ENCODE measurements at regions not wholly inside any gene's neighbourhood (a gene's known extent, or its start where the extent isn't known, plus 50 kb on each side); places are given as distances from the start of the nearest gene placed in this dataset.

- TF ChIP-seq CTCF (IDR thresholded peaks at IDR 0.05): no peak
- no peak for TF ChIP-seq SIN3A (IDR thresholded peaks at IDR 0.05; ENCODE audit: borderline replicate concordance, insufficient read depth, low read depth, low read length)
- no peak for TF ChIP-seq POLR2AphosphoS5 (IDR thresholded peaks at IDR 0.05; ENCODE audit: low read depth, low read length)
Observed at GRCh38 chr13:74039667-74040066, 94.5 kb downstream of the KLF12 start.
